ENCODE measurements at regions not wholly inside any gene's neighbourhood (a gene's known extent, or its start where the extent isn't known, plus 50 kb on each side); places are given as distances from the start of the nearest gene placed in this dataset.

- Histone ChIP-seq H3K4me3 (no peak overlapping the region), H3K27ac (no peak overlapping the region), H3K27me3 (no peaks in the 10 kb centered on the region), H3K4me1 (no peaks in the 10 kb centered on the region), H3K9me3 (no peaks in the 10 kb centered on the region), H3K36me3 (no peaks in the 10 kb centered on the region)
- intact Hi-C loops (cut with DNase I): no loop called here
- TF ChIP-seq POLR2A (IDR thresholded peaks at IDR 0.05) (no peak), POLR2AphosphoS5 (IDR thresholded peaks at IDR 0.05; ENCODE audit: insufficient read depth in 1 of 2, low read depth in 1 of 2) (no peak), CTCF (IDR thresholded peaks at IDR 0.05) (no peak)
- no peak for DNase-seq (ENCODE audit: extremely low spot score in 2 of 2)
Measured at GRCh38 chr1:240712014-240712731, 100.2 kb upstream of the GREM2 start.

- DNase-seq (ENCODE audit: extremely low spot score in 2 of 2): no peak
- H3K36me3 ChIP-seq: no peaks in the 10 kb centered on the region
Measured at GRCh38 chr1:240711020-240711419, 99.1 kb upstream of the GREM2 start.

DNA sequence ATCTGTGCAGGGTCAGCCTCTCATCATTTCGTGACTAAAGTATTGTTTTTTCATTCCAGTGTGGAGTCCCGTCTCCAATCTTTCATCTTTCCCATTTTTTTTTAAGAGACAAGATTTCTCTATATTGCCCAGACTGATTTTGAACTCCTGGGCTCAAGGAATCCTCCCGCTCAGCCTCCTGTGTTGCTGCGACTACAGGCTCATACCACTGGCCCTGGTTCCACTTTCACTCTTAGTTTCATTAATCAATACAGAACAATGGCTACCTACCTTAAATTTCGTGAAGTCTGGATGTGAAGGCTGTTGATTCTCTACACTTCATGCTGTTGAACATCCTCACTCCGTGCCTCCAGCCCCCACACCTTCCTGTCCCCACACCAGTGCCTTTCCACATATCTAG lies 97.7 kb upstream of the GREM2 start:
- Histone ChIP-seq H3K4me3 (no peak overlapping the region), H3K4me1 (no peaks in the 10 kb centered on the region), H3K27me3 (no peaks in the 10 kb centered on the region), H3K27ac (no peak overlapping the region), H3K9me3 (no peaks in the 10 kb centered on the region), H3K36me3 (no peaks in the 10 kb centered on the region)
- intact Hi-C loops (cut with DNase I): no loop called here
- no peak for TF ChIP-seq POLR2AphosphoS5 (IDR thresholded peaks at IDR 0.05; ENCODE audit: insufficient read depth in 1 of 2, low read depth in 1 of 2)
- TF ChIP-seq CTCF (IDR thresholded peaks at IDR 0.05): no peak
- no peak for TF ChIP-seq POLR2A (IDR thresholded peaks at IDR 0.05)
- DNase-seq (ENCODE audit: extremely low spot score in 2 of 2): no peak

More at GRCh38 chr1:240711020-240711419, 99.1 kb upstream of the GREM2 start:
- no peaks in the 10 kb centered on the region for H3K9me3 ChIP-seq
- no peaks in the 10 kb centered on the region for H3K4me1 ChIP-seq
- intact Hi-C loops (cut with DNase I): no loop called here
- no peak overlapping the region for H3K27ac ChIP-seq
- TF ChIP-seq POLR2AphosphoS5 (IDR thresholded peaks at IDR 0.05; ENCODE audit: insufficient read depth in 1 of 2, low read depth in 1 of 2) (no peak), POLR2A (IDR thresholded peaks at IDR 0.05) (no peak), CTCF (IDR thresholded peaks at IDR 0.05) (no peak)
- H3K4me3 ChIP-seq: no peak overlapping the region
- no peaks in the 10 kb centered on the region for H3K27me3 ChIP-seq

- Histone ChIP-seq H3K36me3 (no peaks in the 10 kb centered on the region), H3K27me3 (no peaks in the 10 kb centered on the region), H3K9me3 (no peaks in the 10 kb centered on the region), H3K4me1 (no peaks in the 10 kb centered on the region), H3K4me3 (no peak overlapping the region), H3K27ac (no peak overlapping the region)
- TF ChIP-seq POLR2AphosphoS5 (IDR thresholded peaks at IDR 0.05; ENCODE audit: insufficient read depth in 1 of 2, low read depth in 1 of 2) (no peak), CTCF (IDR thresholded peaks at IDR 0.05) (no peak), POLR2A (IDR thresholded peaks at IDR 0.05) (no peak)
- no peak for DNase-seq (ENCODE audit: extremely low spot score in 2 of 2)
- intact Hi-C loops (cut with DNase I): no loop called here
Measured at GRCh38 chr1:240706150-240706935, 94.4 kb upstream of the GREM2 start.

DNA sequence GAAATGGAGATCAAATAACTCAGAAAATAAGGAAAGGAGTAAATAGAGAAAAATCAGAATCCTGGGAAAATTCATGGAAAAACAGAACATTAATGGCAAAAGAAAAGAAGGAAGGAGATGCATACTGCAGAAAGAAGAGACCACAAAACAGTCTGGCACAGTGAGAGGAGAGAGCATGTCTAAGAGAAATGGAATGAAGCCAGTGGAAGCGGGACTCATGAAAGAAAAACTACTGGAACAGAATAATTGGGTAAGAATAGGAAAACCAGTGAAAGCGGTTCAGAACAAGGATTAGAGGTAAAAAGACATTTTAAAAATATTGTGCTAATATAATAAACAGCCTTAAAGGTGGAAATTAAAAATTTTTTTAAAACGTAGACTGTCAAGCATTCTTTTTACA lies 93.6 kb upstream of the GREM2 start:
- Histone ChIP-seq H3K4me1 (no peaks in the 10 kb centered on the region), H3K4me3 (no peak overlapping the region), H3K27ac (no peak overlapping the region), H3K36me3 (no peaks in the 10 kb centered on the region), H3K9me3 (no peaks in the 10 kb centered on the region), H3K27me3 (no peaks in the 10 kb centered on the region)
- TF ChIP-seq POLR2A (IDR thresholded peaks at IDR 0.05) (no peak), POLR2AphosphoS5 (IDR thresholded peaks at IDR 0.05; ENCODE audit: insufficient read depth in 1 of 2, low read depth in 1 of 2) (no peak), CTCF (IDR thresholded peaks at IDR 0.05) (no peak)
- no peak for DNase-seq (ENCODE audit: extremely low spot score in 2 of 2)
- intact Hi-C loops (cut with DNase I): no loop called here

Data from vagina (tissue), 2 donors.